Spinal cord (tissue), 9 donors: ENCODE measurements at regions not wholly inside any gene's neighbourhood (a gene's known extent, or its start where the extent isn't known, plus 50 kb on each side); places are given as distances from the start of the nearest gene placed in this dataset.

Experiments
- DNase-seq, 6 donors: peaks; one replicate each; pipeline versions ENCODE4 v3.0.0 to v3.0.0-alpha.2; 2013 to 2015; ENCODE audit warnings: low spot score in 6 of 6, low read depth in 4 of 6
- H3K27ac ChIP-seq: one replicate; pipeline ENCODE4 v1.5.1; 2013; ENCODE audit warnings: low read depth, low read length, control low read depth
- H3K27me3 ChIP-seq: one replicate; pipeline ENCODE4 v1.6.1; 2013; ENCODE audit warnings: low read length; ENCODE audit not compliant: control insufficient read depth, insufficient read depth
- H3K36me3 ChIP-seq: one replicate; pipeline ENCODE4 v1.6.1; 2013; ENCODE audit warnings: low read length; ENCODE audit not compliant: control insufficient read depth, insufficient read depth
- H3K4me1 ChIP-seq: one replicate; pipeline ENCODE4 v1.6.1; 2013; ENCODE audit warnings: low read length; ENCODE audit not compliant: control insufficient read depth, insufficient read depth
- H3K4me3 ChIP-seq: one replicate; pipeline ENCODE4 v1.5.1; 2013; ENCODE audit warnings: low read depth, low read length, control low read depth
- H3K9me3 ChIP-seq: one replicate; pipeline ENCODE4 v1.6.1; 2013; ENCODE audit warnings: low read length; ENCODE audit not compliant: control insufficient read depth, insufficient read depth
- WGBS: methylation state at CpG from one replicate; pipeline ENCODE4 v1.1.5; 2013; ENCODE audit warnings: missing lambda C conversion rate; ENCODE audit not compliant: insufficient coverage; 5-methylcytosine and 5-hydroxymethylcytosine counted together
- donor health status: healthy.

- Histone ChIP-seq H3K27ac (no peak overlapping the region), H3K4me3 (no peak overlapping the region), H3K27me3 (no peaks in the 10 kb centered on the region), H3K9me3 (no peaks in the 10 kb centered on the region), H3K36me3 (no peaks in the 10 kb centered on the region), H3K4me1 (no peaks in the 10 kb centered on the region)
- WGBS = no CpG with 5 or more reads among the region's 1 CpG
- no peak for DNase-seq
Observed at GRCh38 chr9:25904701-25905100, 226.5 kb upstream of the TUSC1 start.

GRCh38 chr9:25891527-25891926 lies 213.3 kb upstream of the TUSC1 start:
- 75% methylated on average over 2 of the region's 3 CpGs for WGBS
- no peak overlapping the region for H3K4me3 ChIP-seq
- no peaks in the 10 kb centered on the region for H3K27me3 ChIP-seq
- H3K36me3 ChIP-seq = no peaks in the 10 kb centered on the region
- DNase-seq = peak in 3 of 6 donors; percentile 9 to 82 (median 72)
- H3K27ac ChIP-seq = no peak overlapping the region
- H3K4me1 ChIP-seq = no peaks in the 10 kb centered on the region
- peaks cover 6% of the 10 kb centered on the region for H3K9me3 ChIP-seq

- no peak overlapping the region for H3K27ac ChIP-seq
Observed at GRCh38 chr9:25889661-25890060, 211.4 kb upstream of the TUSC1 start.

GRCh38 chr9:25876248-25876647 lies 198.0 kb upstream of the TUSC1 start:
- peak in 1 of 6 donors; percentile 22 for DNase-seq
- Histone ChIP-seq H3K27ac (no peak overlapping the region), H3K27me3 (no peaks in the 10 kb centered on the region), H3K36me3 (no peaks in the 10 kb centered on the region), H3K4me1 (no peaks in the 10 kb centered on the region), H3K9me3 (no peaks in the 10 kb centered on the region), H3K4me3 (no peak overlapping the region)
- WGBS = no CpG with 5 or more reads among the region's 1 CpG

More at GRCh38 chr9:25889661-25890060, 211.4 kb upstream of the TUSC1 start:
- Histone ChIP-seq H3K4me1 (no peaks in the 10 kb centered on the region), H3K9me3 (peaks cover 6% of the 10 kb centered on the region), H3K27me3 (no peaks in the 10 kb centered on the region), H3K4me3 (no peak overlapping the region), H3K36me3 (no peaks in the 10 kb centered on the region)
- no CpG with 5 or more reads among the region's 1 CpG for WGBS
- DNase-seq = no peak

- Histone ChIP-seq H3K36me3 (no peaks in the 10 kb centered on the region), H3K27ac (no peak overlapping the region), H3K4me1 (no peaks in the 10 kb centered on the region), H3K27me3 (no peaks in the 10 kb centered on the region), H3K9me3 (no peaks in the 10 kb centered on the region), H3K4me3 (no peak overlapping the region)
- DNase-seq = no peak
- no CpG with 5 or more reads among the region's 1 CpG for WGBS
Observed at GRCh38 chr9:25864509-25864908, 186.3 kb upstream of the TUSC1 start.

DNA sequence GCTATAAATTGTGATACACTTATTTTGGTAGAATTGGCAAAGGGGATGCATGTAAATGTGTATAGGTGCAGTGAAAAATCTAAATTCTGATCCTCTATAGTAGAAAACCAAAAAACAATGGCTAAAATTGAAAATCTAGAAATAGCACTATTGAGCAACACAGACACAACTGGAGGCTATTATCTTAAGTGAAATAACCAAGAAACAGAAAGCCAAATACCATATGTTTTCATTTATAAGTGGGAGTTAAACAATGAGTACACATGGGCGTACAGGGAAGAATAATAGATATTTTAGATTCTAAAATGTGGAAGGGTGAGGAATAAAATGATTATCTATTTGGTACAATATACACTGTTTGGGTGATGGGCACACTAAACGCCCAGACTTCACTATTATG lies 183.2 kb upstream of the TUSC1 start:
- Histone ChIP-seq H3K27me3 (no peaks in the 10 kb centered on the region), H3K9me3 (no peaks in the 10 kb centered on the region), H3K27ac (no peak overlapping the region), H3K4me3 (no peak overlapping the region), H3K36me3 (no peaks in the 10 kb centered on the region), H3K4me1 (no peaks in the 10 kb centered on the region)
- no peak for DNase-seq
- WGBS = no CpG with 5 or more reads among the region's 2 CpGs

DNA sequence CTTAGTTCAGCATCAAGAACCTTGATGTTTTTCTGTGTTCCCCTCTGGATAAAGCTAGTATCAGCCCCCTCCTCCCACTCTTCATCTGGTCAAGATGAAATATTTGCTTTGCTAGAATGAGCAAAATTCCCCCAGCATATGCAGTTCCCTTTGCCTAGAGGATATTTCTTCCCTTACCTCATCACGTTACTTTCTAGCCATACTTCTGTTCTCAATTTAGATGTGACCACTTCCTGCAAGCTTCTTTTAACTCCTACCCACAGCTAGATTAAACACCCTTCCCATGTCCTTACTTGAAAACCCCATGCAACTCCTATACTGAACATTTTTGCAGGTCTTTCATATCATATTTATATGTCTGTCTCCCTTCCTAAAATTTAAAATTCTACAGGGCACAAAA lies 178.9 kb upstream of the TUSC1 start:
- DNase-seq = no peak
- Histone ChIP-seq H3K4me3 (no peak overlapping the region), H3K27ac (no peak overlapping the region), H3K36me3 (no peaks in the 10 kb centered on the region), H3K9me3 (peaks cover under 1% of the 10 kb centered on the region), H3K4me1 (no peaks in the 10 kb centered on the region), H3K27me3 (no peaks in the 10 kb centered on the region)
- WGBS = 86% methylated on average over 1 of the region's 1 CpG

GRCh38 chr9:25850803-25851202 lies 172.6 kb upstream of the TUSC1 start:
- Histone ChIP-seq H3K27ac (no peak overlapping the region), H3K4me3 (no peak overlapping the region), H3K27me3 (no peaks in the 10 kb centered on the region), H3K9me3 (peaks cover 6% of the 10 kb centered on the region), H3K36me3 (no peaks in the 10 kb centered on the region), H3K4me1 (no peaks in the 10 kb centered on the region)
- 100% methylated on average over 1 of the region's 2 CpGs for WGBS
- DNase-seq = no peak

GRCh38 chr9:25845867-25846266 lies 167.6 kb upstream of the TUSC1 start:
- H3K27me3 ChIP-seq = no peaks in the 10 kb centered on the region
- H3K4me1 ChIP-seq = no peaks in the 10 kb centered on the region
- DNase-seq = no peak
- no peaks in the 10 kb centered on the region for H3K9me3 ChIP-seq
- WGBS = no CpG with 5 or more reads among the region's 1 CpG
- no peak overlapping the region for H3K27ac ChIP-seq
- no peak overlapping the region for H3K4me3 ChIP-seq
- H3K36me3 ChIP-seq = no peaks in the 10 kb centered on the region

- Histone ChIP-seq H3K27ac (no peak overlapping the region), H3K4me1 (no peaks in the 10 kb centered on the region), H3K36me3 (no peaks in the 10 kb centered on the region), H3K27me3 (no peaks in the 10 kb centered on the region), H3K9me3 (peaks cover 2% of the 10 kb centered on the region), H3K4me3 (no peak overlapping the region)
- no peak for DNase-seq
- no CpG with 5 or more reads among the region's 7 CpGs for WGBS
Observed at GRCh38 chr9:25830381-25830780, 152.1 kb upstream of the TUSC1 start.
